Loucy (cell line): ENCODE measurements at regions not wholly inside any gene's neighbourhood (a gene's known extent, or its start where the extent isn't known, plus 50 kb on each side); places are given as distances from the start of the nearest gene placed in this dataset.

Source experiments
- H2AFZ ChIP-seq: fragments of 200-600 bp; sonication (generic); 2 replicates; pipeline ENCODE4 v1.6.0; 2016; ENCODE audit warnings: antibody characterized with exemption, mild to moderate bottlenecking, low read length, moderate library complexity
- H3F3A ChIP-seq: fragments of 200-600 bp; 2 replicates; pipeline ENCODE4 v1.6.0; 2016; ENCODE audit warnings: antibody characterized with exemption, low read depth, mild to moderate bottlenecking
- H3K27me3 ChIP-seq: fragments of 200-600 bp; sonication (generic); 2 replicates; pipeline ENCODE4 v1.6.1; 2014; ENCODE audit warnings: low read length, mild to moderate bottlenecking; ENCODE audit not compliant: insufficient read depth, poor library complexity, severe bottlenecking
- H3K36me3 ChIP-seq: fragments of 200-600 bp; sonication (generic); 2 replicates; pipeline ENCODE4 v1.6.1; 2016; ENCODE audit warnings: low read length; ENCODE audit not compliant: insufficient read depth
- H3K4me1 ChIP-seq: fragments of 200-600 bp; sonication (generic); 2 replicates; pipeline ENCODE4 v1.5.1; 2014; ENCODE audit warnings: low read length, mild to moderate bottlenecking; ENCODE audit not compliant: insufficient read depth, poor library complexity, severe bottlenecking
- H3K4me2 ChIP-seq: fragments of 200-600 bp; sonication (generic); 2 replicates; pipeline ENCODE4 v1.6.0; 2014; ENCODE audit warnings: antibody characterized with exemption, low read length, low read depth, mild to moderate bottlenecking; ENCODE audit not compliant: poor library complexity, severe bottlenecking
- H3K4me3 ChIP-seq: fragments of 200-600 bp; sonication (generic); 2 replicates; pipeline ENCODE4 v1.5.1; 2014; ENCODE audit warnings: low read length, mild to moderate bottlenecking, mixed read lengths; ENCODE audit not compliant: poor library complexity, severe bottlenecking
- H3K79me2 ChIP-seq: fragments of 200-600 bp; sonication (generic); 2 replicates; pipeline ENCODE4 v1.6.1; 2014; ENCODE audit warnings: low read length; ENCODE audit not compliant: insufficient read depth
- H3K9ac ChIP-seq: fragments of 200-600 bp; sonication (generic); 2 replicates; pipeline ENCODE4 v1.6.0; 2014; ENCODE audit warnings: mild to moderate bottlenecking, low read depth, low read length, moderate library complexity; ENCODE audit not compliant: poor library complexity, severe bottlenecking
- H3K9me2 ChIP-seq: fragments of 200-600 bp; sonication (generic); replicated peaks from 2 replicates; pipeline ENCODE4 v1.6.1; 2016; ENCODE audit warnings: low read depth, low read length, mixed read lengths
- H3K9me3 ChIP-seq: fragments of 200-600 bp; sonication (generic); 2 replicates; pipeline ENCODE4 v1.6.1; 2014; ENCODE audit warnings: mild to moderate bottlenecking, antibody characterized with exemption, low read length, low read depth; ENCODE audit not compliant: insufficient read depth
- H4K20me1 ChIP-seq: fragments of 200-600 bp; sonication (generic); 2 replicates; pipeline ENCODE4 v1.6.0; 2014; ENCODE audit warnings: antibody characterized with exemption, low read length, mild to moderate bottlenecking; ENCODE audit not compliant: insufficient read depth, poor library complexity, severe bottlenecking
- EZH2phosphoT487 ChIP-seq: fragments of 200-600 bp; IDR thresholded peaks from 2 replicates; pipeline ENCODE4 v1.6.1; 2018; ENCODE audit warnings: antibody characterized with exemption, mild to moderate bottlenecking, moderate library complexity, borderline replicate concordance
- TF ChIP-seq, protein P1 (sequence below): fragments of 200-600 bp; sonication (generic); conservative IDR thresholded peaks from 2 replicates; pipeline ENCODE4 v1.5.1; 2014; ENCODE audit warnings: mild to moderate bottlenecking, antibody characterized with exemption, low read length

DNA sequence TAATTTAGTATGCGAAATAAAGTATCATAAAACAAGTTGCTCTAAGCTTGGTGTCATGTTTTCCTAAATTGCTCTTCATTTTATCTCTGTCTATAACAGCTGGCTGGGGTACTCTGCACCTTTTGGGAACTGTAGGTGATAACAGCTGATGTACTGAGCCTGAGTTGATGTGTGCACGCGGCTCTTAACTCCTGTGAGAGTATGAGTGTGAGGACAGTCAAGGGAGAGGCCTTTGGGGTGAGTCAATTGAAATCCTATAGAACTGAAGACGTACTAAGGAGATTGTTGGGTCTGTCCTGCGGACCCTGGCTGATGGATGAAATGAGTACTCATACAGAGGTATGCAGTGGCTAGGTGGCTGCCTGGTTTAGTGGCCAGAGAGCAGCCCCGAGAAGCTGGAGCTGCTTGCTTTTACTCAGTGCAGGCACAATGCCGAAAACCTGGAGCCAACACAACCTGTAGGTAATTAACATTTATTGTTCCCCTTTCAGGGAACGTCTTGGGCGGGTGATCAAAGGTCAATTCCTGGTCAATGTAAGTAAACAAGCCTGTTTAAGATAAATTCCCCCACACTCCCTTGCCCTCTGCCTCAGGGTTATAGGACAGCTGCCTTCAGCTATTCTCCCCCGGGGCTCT, 188.5 kb downstream of the PRDM2 start:
- peaks cover 2% of the 10 kb centered on the region; the same call in 1 of the 2 replicates for H3K9me3 ChIP-seq
- H3F3A ChIP-seq = no peaks in the 10 kb centered on the region
- H3K4me3 ChIP-seq = no peak overlapping the region
- no peak overlapping the region for H2AFZ ChIP-seq
- H3K4me1 ChIP-seq = no peaks in the 10 kb centered on the region
- H3K9ac ChIP-seq = no peak overlapping the region
- H3K79me2 ChIP-seq = no peaks in the 10 kb centered on the region
- H3K36me3 ChIP-seq = no peaks in the 10 kb centered on the region
- H3K9me2 ChIP-seq = no peaks in the 10 kb centered on the region
- H4K20me1 ChIP-seq = no peaks in the 10 kb centered on the region
- no peaks in the 10 kb centered on the region for H3K27me3 ChIP-seq
- TF ChIP-seq, protein P1, sequence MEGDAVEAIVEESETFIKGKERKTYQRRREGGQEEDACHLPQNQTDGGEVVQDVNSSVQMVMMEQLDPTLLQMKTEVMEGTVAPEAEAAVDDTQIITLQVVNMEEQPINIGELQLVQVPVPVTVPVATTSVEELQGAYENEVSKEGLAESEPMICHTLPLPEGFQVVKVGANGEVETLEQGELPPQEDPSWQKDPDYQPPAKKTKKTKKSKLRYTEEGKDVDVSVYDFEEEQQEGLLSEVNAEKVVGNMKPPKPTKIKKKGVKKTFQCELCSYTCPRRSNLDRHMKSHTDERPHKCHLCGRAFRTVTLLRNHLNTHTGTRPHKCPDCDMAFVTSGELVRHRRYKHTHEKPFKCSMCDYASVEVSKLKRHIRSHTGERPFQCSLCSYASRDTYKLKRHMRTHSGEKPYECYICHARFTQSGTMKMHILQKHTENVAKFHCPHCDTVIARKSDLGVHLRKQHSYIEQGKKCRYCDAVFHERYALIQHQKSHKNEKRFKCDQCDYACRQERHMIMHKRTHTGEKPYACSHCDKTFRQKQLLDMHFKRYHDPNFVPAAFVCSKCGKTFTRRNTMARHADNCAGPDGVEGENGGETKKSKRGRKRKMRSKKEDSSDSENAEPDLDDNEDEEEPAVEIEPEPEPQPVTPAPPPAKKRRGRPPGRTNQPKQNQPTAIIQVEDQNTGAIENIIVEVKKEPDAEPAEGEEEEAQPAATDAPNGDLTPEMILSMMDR = no peak
- TF ChIP-seq EZH2phosphoT487 = no peak
- H3K4me2 ChIP-seq = no peak overlapping the region

DNA sequence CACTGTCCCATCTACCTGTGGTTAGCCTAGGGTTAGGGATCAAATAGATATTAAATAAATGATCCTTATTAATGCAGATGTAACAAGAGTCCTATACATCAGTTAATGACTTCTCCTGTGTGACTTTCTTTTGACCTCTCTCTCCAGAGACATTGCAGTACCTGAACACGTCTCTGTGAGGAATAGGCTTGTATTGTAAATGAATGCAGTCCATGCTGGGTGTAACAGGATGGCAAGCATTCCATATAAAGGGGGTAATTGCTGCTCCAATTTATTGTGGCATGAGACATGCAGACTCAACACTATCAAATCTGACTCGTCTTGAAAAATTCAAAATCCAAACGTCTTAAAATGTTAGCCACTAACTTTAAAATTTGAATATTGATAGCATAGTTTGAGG, 189.5 kb downstream of the PRDM2 start:
- H4K20me1 ChIP-seq = no peaks in the 10 kb centered on the region
- no peak overlapping the region for H3K4me3 ChIP-seq
- no peaks in the 10 kb centered on the region for H3K9me2 ChIP-seq
- H3K36me3 ChIP-seq = no peaks in the 10 kb centered on the region
- no peaks in the 10 kb centered on the region for H3K79me2 ChIP-seq
- TF ChIP-seq EZH2phosphoT487 = no peak
- H3K9ac ChIP-seq = no peak overlapping the region
- no peaks in the 10 kb centered on the region for H3K4me1 ChIP-seq
- H2AFZ ChIP-seq = no peak overlapping the region
- H3K27me3 ChIP-seq = no peaks in the 10 kb centered on the region
- no peak overlapping the region for H3K4me2 ChIP-seq
- no peaks in the 10 kb centered on the region for H3F3A ChIP-seq
- H3K9me3 ChIP-seq = peaks cover 2% of the 10 kb centered on the region; the same call in 1 of the 2 replicates

DNA sequence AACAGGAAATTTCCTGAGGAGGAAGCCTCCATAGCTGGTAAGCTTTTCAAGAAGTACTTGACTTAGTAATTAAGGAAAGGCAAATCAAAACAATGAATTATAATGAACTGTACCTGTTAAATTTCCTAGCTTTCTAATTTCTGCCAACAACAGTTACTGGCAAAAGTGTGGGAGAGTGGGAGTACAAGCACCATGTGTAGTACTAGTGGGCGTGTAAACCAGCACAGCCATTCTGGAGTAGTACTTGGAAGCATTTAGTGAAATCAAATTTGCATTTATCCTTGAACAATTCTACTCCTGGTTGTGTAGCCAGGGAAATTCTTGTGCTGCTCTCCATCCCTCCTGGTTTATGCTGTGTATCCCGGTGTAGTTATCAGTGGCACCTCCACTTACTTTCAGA, 190.8 kb downstream of the PRDM2 start:
- no peaks in the 10 kb centered on the region for H3K9me2 ChIP-seq
- H4K20me1 ChIP-seq = no peaks in the 10 kb centered on the region
- no peaks in the 10 kb centered on the region for H3F3A ChIP-seq
- no peak overlapping the region for H3K9ac ChIP-seq
- no peak overlapping the region for H3K4me3 ChIP-seq
- H3K4me1 ChIP-seq = no peaks in the 10 kb centered on the region
- H3K9me3 ChIP-seq = peaks cover 2% of the 10 kb centered on the region; the same call in 1 of the 2 replicates
- H2AFZ ChIP-seq = no peak overlapping the region
- TF ChIP-seq EZH2phosphoT487 = no peak
- TF ChIP-seq, protein P1 = no peak
- H3K4me2 ChIP-seq = no peak overlapping the region
- H3K27me3 ChIP-seq = no peaks in the 10 kb centered on the region
- no peaks in the 10 kb centered on the region for H3K36me3 ChIP-seq
- H3K79me2 ChIP-seq = no peaks in the 10 kb centered on the region

DNA sequence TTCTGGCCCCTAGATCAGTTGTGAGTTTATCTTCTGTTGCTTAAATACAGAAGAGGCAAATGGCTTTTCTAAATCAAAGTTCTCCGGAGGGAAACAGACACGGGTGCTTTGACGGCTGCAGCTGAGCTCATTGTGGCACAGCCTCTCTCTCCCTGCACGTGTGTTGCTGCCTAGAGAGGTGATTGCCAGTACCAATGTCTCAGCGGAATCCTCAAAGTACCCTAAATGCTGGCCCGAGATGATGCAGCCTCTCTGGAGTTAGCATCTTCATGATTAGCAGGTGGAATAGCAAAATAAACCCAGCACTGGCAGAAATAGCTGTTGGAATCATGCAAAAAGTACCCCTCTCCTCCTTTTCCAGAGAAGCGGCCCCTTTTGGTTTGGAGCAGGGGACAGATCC, 192.2 kb downstream of the PRDM2 start:
- H3K9ac ChIP-seq = no peak overlapping the region
- H2AFZ ChIP-seq = no peak overlapping the region
- H3K4me3 ChIP-seq = no peak overlapping the region

More for the DNA sequence above, 192.2 kb downstream of the PRDM2 start:
- no peaks in the 10 kb centered on the region for H3K9me2 ChIP-seq
- H3K4me1 ChIP-seq = no peaks in the 10 kb centered on the region
- H3F3A ChIP-seq = no peaks in the 10 kb centered on the region
- no peaks in the 10 kb centered on the region for H3K79me2 ChIP-seq
- no peak overlapping the region for H3K4me2 ChIP-seq
- no peaks in the 10 kb centered on the region for H3K36me3 ChIP-seq
- no peaks in the 10 kb centered on the region for H4K20me1 ChIP-seq
- H3K9me3 ChIP-seq = peaks cover 2% of the 10 kb centered on the region; the same call in 1 of the 2 replicates
- TF ChIP-seq EZH2phosphoT487 = no peak
- TF ChIP-seq, protein P1 = no peak
- H3K27me3 ChIP-seq = no peaks in the 10 kb centered on the region
